ENCODE measurements at regions not wholly inside any gene's neighbourhood (a gene's known extent, or its start where the extent isn't known, plus 50 kb on each side); places are given as distances from the start of the nearest gene placed in this dataset.
A peak's percentile ranks its signal among the peaks of the same experiment; 100 is the strongest.

GRCh38 chr5:167582886-167583285, 708.6 kb upstream of the WWC1 start:
- WGBS: 72% methylated on average over 6 of the region's 6 CpGs
- no peak for DNase-seq (ENCODE audit: low spot score)
- no peaks in the 10 kb centered on the region for H3K27me3 ChIP-seq (ENCODE audit: control insufficient read depth in 4 of 4, insufficient read depth in 4 of 4, low read length in 3 of 4)
- peaks cover 0 to 4% (median 0%) of the 10 kb centered on the region in 4 donors for H3K4me1 ChIP-seq (ENCODE audit: control insufficient read depth in 4 of 4, insufficient read depth in 4 of 4, low read length in 3 of 4)
- H3K9me3 ChIP-seq (ENCODE audit: control insufficient read depth in 4 of 4, low read length in 3 of 4): no peaks in the 10 kb centered on the region
- no peak for TF ChIP-seq CTCF (IDR thresholded peaks at IDR 0.05; ENCODE audit: low read depth, low read length, missing input control)
- TF ChIP-seq JUND (IDR thresholded peaks at IDR 0.05): no peak
- no peak for TF ChIP-seq FOXA1 (IDR thresholded peaks at IDR 0.05)
- TF ChIP-seq RXRA (IDR thresholded peaks at IDR 0.05): no peak
- no peak for TF ChIP-seq EGR1 (IDR thresholded peaks at IDR 0.05; ENCODE audit: low read depth in 2 of 2)
- no peak for TF ChIP-seq NR2F2 (IDR thresholded peaks at IDR 0.05)
- TF ChIP-seq ZBTB33 (IDR thresholded peaks at IDR 0.05): no peak
- no peak for TF ChIP-seq HNF4G (IDR thresholded peaks at IDR 0.05)
- no peaks in the 10 kb centered on the region for H3K36me3 ChIP-seq (ENCODE audit: control insufficient read depth in 4 of 4, insufficient read depth in 3 of 4, low read depth in 1 of 4, low read length in 3 of 4)
- H3K4me3 ChIP-seq (ENCODE audit: low read depth in 1 of 3, low read length in 3 of 3): no peak overlapping the region
- no peak overlapping the region for H3K9ac ChIP-seq (ENCODE audit: low read depth in 1 of 2, low read length in 2 of 2)
- H3K27ac ChIP-seq (ENCODE audit: low read depth in 1 of 2, low read length in 2 of 2): no peak overlapping the region

- Histone ChIP-seq H3K36me3 (ENCODE audit: control insufficient read depth in 4 of 4, insufficient read depth in 3 of 4, low read depth in 1 of 4, low read length in 3 of 4) (no peaks in the 10 kb centered on the region), H3K27me3 (ENCODE audit: control insufficient read depth in 4 of 4, insufficient read depth in 4 of 4, low read length in 3 of 4) (no peaks in the 10 kb centered on the region), H3K27ac (ENCODE audit: low read depth in 1 of 2, low read length in 2 of 2) (no peak overlapping the region), H3K4me1 (ENCODE audit: control insufficient read depth in 4 of 4, insufficient read depth in 4 of 4, low read length in 3 of 4) (peaks cover 0 to 4% (median 0%) of the 10 kb centered on the region in 4 donors), H3K9me3 (ENCODE audit: control insufficient read depth in 4 of 4, low read length in 3 of 4) (no peaks in the 10 kb centered on the region), H3K4me3 (ENCODE audit: low read depth in 1 of 3, low read length in 3 of 3) (no peak overlapping the region), H3K9ac (ENCODE audit: low read depth in 1 of 2, low read length in 2 of 2) (no peak overlapping the region)
- WGBS: 90% methylated on average over 2 of the region's 2 CpGs
- TF ChIP-seq FOXA1 (IDR thresholded peaks at IDR 0.05) (no peak), CTCF (IDR thresholded peaks at IDR 0.05; ENCODE audit: low read depth, low read length, missing input control) (no peak), REST (IDR thresholded peaks at IDR 0.05) (no peak), HNF4A (conservative IDR thresholded peaks at IDR 0.05) (peak in 1 of 2 donors; percentile 92), RAD21 (IDR thresholded peaks at IDR 0.05) (no peak), EGR1 (IDR thresholded peaks at IDR 0.05; ENCODE audit: low read depth in 2 of 2) (no peak), NR2F2 (IDR thresholded peaks at IDR 0.05) (no peak), ZBTB33 (IDR thresholded peaks at IDR 0.05) (no peak), HNF4G (IDR thresholded peaks at IDR 0.05) (peak; percentile 37), FOXA2 (IDR thresholded peaks at IDR 0.05) (no peak), SP1 (IDR thresholded peaks at IDR 0.05) (peak; percentile 45), TAF1 (conservative IDR thresholded peaks at IDR 0.05) (no peak), YY1 (IDR thresholded peaks at IDR 0.05) (no peak), JUND (IDR thresholded peaks at IDR 0.05) (no peak), MAX (IDR thresholded peaks at IDR 0.05) (no peak), ATF3 (IDR thresholded peaks at IDR 0.05) (no peak), GABPA (IDR thresholded peaks at IDR 0.05 in 1 of 2, conservative IDR thresholded peaks at IDR 0.05 in 1 of 2) (no peak), RXRA (IDR thresholded peaks at IDR 0.05) (no peak)
- no peak for DNase-seq (ENCODE audit: low spot score)
Measured at GRCh38 chr5:167585184-167585583, 706.3 kb upstream of the WWC1 start.

All from liver (tissue), 8 donors.